ENCODE measurements at regions not wholly inside any gene's neighbourhood (a gene's known extent, or its start where the extent isn't known, plus 50 kb on each side); places are given as distances from the start of the nearest gene placed in this dataset.

DNA sequence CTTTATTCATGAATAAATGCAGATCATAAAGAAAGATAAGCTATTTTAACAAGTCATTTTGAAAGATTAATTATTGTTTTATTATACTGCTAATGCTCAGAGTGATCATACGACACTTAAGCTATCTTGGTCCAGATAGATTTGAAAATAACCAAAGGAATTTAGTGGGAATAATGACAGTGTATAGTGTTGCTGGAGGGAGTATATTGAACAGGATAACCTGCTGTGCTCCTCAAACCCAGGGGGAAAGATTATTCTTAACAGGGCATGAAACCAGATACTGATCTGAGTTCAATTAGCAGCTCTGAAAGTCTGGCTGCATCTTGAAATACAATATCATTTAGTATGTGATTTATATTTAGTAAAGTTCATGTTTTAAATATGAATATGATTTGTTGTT is 216.3 kb upstream of the ITGA4 start:
- DNase-seq (ENCODE audit: low read depth, low spot score) = no peak
- Histone ChIP-seq H3K9me3 (ENCODE audit: control insufficient read depth, insufficient read depth, low read length) (no peaks in the 10 kb centered on the region), H3K27me3 (ENCODE audit: control insufficient read depth, insufficient read depth, low read length) (no peaks in the 10 kb centered on the region), H3K27ac (ENCODE audit: low read depth, low read length) (no peak overlapping the region), H3K4me3 (ENCODE audit: low read depth, low read length) (no peak overlapping the region)
- ChIA-PET CTCF (no interaction called here), POLR2A (no interaction called here)
- no peak for TF ChIP-seq CTCF (IDR thresholded peaks at IDR 0.05; ENCODE audit: low read depth, low read length)

GRCh38 chr2:181241366-181241765 is 215.8 kb upstream of the ITGA4 start:
- Histone ChIP-seq H3K27ac (ENCODE audit: low read depth, low read length) (no peak overlapping the region), H3K4me3 (ENCODE audit: low read depth, low read length) (no peak overlapping the region), H3K9me3 (ENCODE audit: control insufficient read depth, insufficient read depth, low read length) (no peaks in the 10 kb centered on the region), H3K27me3 (ENCODE audit: control insufficient read depth, insufficient read depth, low read length) (no peaks in the 10 kb centered on the region)
- no peak for TF ChIP-seq CTCF (IDR thresholded peaks at IDR 0.05; ENCODE audit: low read depth, low read length)
- DNase-seq (ENCODE audit: low read depth, low spot score) = no peak
- ChIA-PET POLR2A (no interaction called here), CTCF (no interaction called here)

- POLR2A ChIA-PET = no interaction called here
- no peak overlapping the region for H3K4me3 ChIP-seq (ENCODE audit: low read depth, low read length)
- H3K27ac ChIP-seq (ENCODE audit: low read depth, low read length) = no peak overlapping the region
- H3K27me3 ChIP-seq (ENCODE audit: control insufficient read depth, insufficient read depth, low read length) = no peaks in the 10 kb centered on the region
- no peaks in the 10 kb centered on the region for H3K9me3 ChIP-seq (ENCODE audit: control insufficient read depth, insufficient read depth, low read length)
- CTCF ChIA-PET = no interaction called here
- DNase-seq (ENCODE audit: low read depth, low spot score) = no peak
- TF ChIP-seq CTCF (IDR thresholded peaks at IDR 0.05; ENCODE audit: low read depth, low read length) = no peak
These were observed 215.4 kb upstream of the ITGA4 start for GRCh38 chr2:181241797-181242196.

DNA sequence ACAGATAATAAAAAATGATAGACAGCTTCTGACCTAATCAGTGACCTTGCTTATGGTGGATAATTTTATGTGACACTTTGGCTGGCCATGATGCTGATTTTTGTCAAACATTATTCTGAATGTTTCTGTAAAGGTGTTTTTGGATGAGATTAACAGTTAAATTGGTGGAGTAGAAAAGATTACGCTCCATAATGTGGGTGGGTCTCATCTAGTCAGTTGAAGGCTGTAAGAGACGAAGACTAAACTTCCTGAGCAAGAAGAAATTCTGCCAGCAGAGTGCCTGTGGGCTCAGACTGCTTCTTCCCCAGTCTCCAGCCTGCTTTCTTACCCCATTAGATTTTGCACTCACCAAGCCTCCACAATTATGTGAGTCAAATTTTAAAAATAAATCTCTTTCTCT is 214.9 kb upstream of the ITGA4 start:
- Histone ChIP-seq H3K9me3 (ENCODE audit: control insufficient read depth, insufficient read depth, low read length) (no peaks in the 10 kb centered on the region), H3K27ac (ENCODE audit: low read depth, low read length) (no peak overlapping the region), H3K4me3 (ENCODE audit: low read depth, low read length) (no peak overlapping the region), H3K27me3 (ENCODE audit: control insufficient read depth, insufficient read depth, low read length) (no peaks in the 10 kb centered on the region)
- CTCF ChIA-PET = no interaction called here
- POLR2A ChIA-PET = no interaction called here
- DNase-seq (ENCODE audit: low read depth, low spot score) = no peak
- TF ChIP-seq CTCF (IDR thresholded peaks at IDR 0.05; ENCODE audit: low read depth, low read length) = no peak

- H3K4me3 ChIP-seq (ENCODE audit: low read depth, low read length) = no peak overlapping the region
- CTCF ChIA-PET = no interaction called here
- no peaks in the 10 kb centered on the region for H3K9me3 ChIP-seq (ENCODE audit: control insufficient read depth, insufficient read depth, low read length)
- POLR2A ChIA-PET = no interaction called here
- DNase-seq (ENCODE audit: low read depth, low spot score) = no peak
- no peak overlapping the region for H3K27ac ChIP-seq (ENCODE audit: low read depth, low read length)
- TF ChIP-seq CTCF (IDR thresholded peaks at IDR 0.05; ENCODE audit: low read depth, low read length) = no peak
- H3K27me3 ChIP-seq (ENCODE audit: control insufficient read depth, insufficient read depth, low read length) = no peaks in the 10 kb centered on the region
These were observed 213.9 kb upstream of the ITGA4 start for GRCh38 chr2:181243319-181243718.
